HepG2 (cell line): ENCODE measurements at regions not wholly inside any gene's neighbourhood (a gene's known extent, or its start where the extent isn't known, plus 50 kb on each side); places are given as distances from the start of the nearest gene placed in this dataset.

Experiments used
- ELF4 ChIP-seq: sonication (generic); formaldehyde crosslinking; IDR thresholded peaks from 2 replicates; pipeline ENCODE4 v1.5.0; 2020; ENCODE audit warnings: missing genetic modification reagents, mild to moderate bottlenecking, moderate library complexity, borderline replicate concordance
- SUZ12 ChIP-seq: fragments of 150-350 bp; IDR thresholded peaks from 2 replicates; pipeline ENCODE4 v1.6.1; 2014; ENCODE audit warnings: low read depth, low read length
- TF ChIP-seq, protein P1 (sequence below): sonication (generic); formaldehyde crosslinking; IDR thresholded peaks from one replicate; pipeline ENCODE4 v1.5.1; 2020; ENCODE audit warnings: mild to moderate bottlenecking, missing genetic modification reagents; ENCODE audit errors: not compliant biosample characterization
- TF ChIP-seq, protein P2 (sequence below): sonication (generic); formaldehyde crosslinking; IDR thresholded peaks from 2 replicates; pipeline ENCODE4 v1.4.0; 2020; ENCODE audit warnings: missing genetic modification reagents, borderline replicate concordance
- TF ChIP-seq, protein P3 (sequence below): sonication (generic); formaldehyde crosslinking; IDR thresholded peaks from 2 replicates; pipeline ENCODE4 v1.4.0; 2020; ENCODE audit warnings: missing genetic modification reagents
- TF ChIP-seq, protein P4 (sequence below): sonication (generic); formaldehyde crosslinking; conservative IDR thresholded peaks from 2 replicates; pipeline ENCODE4 v1.8.0; 2022; ENCODE audit warnings: low read depth, missing genetic modification reagents
- TF ChIP-seq, protein P5 (sequence below): sonication (generic); formaldehyde crosslinking; IDR thresholded peaks from 2 replicates; pipeline ENCODE4 v1.8.1; 2023; ENCODE audit warnings: missing genetic modification reagents, inconsistent platforms, borderline replicate concordance

DNA sequence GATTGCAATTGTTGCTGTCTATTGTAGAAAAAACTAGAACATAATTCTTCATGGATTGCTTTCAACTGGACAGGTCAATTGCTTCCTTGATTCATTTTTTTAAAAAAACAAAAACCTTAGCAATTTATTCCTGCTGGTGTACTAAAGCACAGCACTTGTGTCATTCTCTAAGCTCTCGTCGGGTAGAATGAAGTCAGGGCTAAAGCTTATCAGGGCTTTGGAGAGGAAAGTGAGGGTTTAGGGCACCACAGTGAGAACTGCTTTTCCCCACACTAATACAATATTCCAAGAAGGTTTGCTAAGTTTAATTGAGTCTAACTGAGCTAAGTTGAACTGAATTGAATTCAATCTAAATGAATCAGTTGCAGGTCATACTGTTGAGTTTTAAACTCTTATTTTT, 76.4 kb upstream of the TLR3 start (continued):
- TF ChIP-seq, protein P1, sequence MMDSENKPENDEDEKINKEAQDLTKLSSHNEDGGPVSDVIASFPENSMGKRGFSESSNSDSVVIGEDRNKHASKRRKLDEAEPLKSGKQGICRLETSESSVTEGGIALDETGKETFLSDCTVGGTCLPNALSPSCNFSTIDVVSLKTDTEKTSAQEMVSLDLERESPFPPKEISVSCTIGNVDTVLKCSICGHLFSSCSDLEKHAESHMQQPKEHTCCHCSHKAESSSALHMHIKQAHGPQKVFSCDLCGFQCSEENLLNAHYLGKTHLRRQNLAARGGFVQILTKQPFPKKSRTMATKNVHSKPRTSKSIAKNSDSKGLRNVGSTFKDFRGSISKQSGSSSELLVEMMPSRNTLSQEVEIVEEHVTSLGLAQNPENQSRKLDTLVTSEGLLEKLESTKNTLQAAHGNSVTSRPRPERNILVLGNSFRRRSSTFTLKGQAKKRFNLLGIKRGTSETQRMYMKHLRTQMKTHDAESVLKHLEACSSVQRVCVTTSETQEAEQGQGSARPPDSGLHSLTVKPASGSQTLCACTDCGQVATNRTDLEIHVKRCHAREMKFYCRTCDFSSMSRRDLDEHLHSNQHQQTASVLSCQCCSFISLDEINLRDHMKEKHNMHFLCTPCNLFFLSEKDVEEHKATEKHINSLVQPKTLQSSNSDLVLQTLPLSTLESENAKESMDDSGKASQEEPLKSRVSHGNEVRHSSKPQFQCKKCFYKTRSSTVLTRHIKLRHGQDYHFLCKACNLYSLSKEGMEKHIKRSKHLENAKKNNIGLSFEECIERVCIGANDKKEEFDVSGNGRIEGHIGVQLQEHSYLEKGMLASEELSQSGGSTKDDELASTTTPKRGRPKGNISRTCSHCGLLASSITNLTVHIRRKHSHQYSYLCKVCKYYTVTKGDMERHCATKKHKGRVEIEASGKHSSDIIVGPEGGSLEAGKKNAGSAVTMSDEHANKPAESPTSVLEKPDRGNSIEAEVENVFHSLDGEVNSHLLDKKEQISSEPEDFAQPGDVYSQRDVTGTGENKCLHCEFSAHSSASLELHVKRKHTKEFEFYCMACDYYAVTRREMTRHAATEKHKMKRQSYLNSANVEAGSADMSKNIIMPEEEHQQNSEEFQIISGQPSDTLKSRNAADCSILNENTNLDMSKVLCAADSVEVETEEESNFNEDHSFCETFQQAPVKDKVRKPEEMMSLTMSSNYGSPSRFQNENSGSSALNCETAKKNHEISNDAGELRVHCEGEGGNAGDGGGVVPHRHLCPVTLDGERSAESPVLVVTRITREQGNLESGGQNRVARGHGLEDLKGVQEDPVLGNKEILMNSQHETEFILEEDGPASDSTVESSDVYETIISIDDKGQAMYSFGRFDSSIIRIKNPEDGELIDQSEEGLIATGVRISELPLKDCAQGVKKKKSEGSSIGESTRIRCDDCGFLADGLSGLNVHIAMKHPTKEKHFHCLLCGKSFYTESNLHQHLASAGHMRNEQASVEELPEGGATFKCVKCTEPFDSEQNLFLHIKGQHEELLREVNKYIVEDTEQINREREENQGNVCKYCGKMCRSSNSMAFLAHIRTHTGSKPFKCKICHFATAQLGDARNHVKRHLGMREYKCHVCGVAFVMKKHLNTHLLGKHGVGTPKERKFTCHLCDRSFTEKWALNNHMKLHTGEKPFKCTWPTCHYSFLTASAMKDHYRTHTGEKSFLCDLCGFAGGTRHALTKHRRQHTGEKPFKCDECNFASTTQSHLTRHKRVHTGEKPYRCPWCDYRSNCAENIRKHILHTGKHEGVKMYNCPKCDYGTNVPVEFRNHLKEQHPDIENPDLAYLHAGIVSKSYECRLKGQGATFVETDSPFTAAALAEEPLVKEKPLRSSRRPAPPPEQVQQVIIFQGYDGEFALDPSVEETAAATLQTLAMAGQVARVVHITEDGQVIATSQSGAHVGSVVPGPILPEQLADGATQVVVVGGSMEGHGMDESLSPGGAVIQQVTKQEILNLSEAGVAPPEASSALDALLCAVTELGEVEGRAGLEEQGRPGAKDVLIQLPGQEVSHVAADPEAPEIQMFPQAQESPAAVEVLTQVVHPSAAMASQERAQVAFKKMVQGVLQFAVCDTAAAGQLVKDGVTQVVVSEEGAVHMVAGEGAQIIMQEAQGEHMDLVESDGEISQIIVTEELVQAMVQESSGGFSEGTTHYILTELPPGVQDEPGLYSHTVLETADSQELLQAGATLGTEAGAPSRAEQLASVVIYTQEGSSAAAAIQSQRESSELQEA (CRISPR knock-in tag), result no peak
- TF ChIP-seq SUZ12 (no peak), ELF4 (CRISPR knock-in tag) (no peak)
- TF ChIP-seq, protein P2, sequence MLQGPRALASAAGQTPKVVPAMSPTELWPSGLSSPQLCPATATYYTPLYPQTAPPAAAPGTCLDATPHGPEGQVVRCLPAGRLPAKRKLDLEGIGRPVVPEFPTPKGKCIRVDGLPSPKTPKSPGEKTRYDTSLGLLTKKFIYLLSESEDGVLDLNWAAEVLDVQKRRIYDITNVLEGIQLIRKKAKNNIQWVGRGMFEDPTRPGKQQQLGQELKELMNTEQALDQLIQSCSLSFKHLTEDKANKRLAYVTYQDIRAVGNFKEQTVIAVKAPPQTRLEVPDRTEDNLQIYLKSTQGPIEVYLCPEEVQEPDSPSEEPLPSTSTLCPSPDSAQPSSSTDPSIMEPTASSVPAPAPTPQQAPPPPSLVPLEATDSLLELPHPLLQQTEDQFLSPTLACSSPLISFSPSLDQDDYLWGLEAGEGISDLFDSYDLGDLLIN (CRISPR knock-in tag), result no peak
- TF ChIP-seq, protein P3, sequence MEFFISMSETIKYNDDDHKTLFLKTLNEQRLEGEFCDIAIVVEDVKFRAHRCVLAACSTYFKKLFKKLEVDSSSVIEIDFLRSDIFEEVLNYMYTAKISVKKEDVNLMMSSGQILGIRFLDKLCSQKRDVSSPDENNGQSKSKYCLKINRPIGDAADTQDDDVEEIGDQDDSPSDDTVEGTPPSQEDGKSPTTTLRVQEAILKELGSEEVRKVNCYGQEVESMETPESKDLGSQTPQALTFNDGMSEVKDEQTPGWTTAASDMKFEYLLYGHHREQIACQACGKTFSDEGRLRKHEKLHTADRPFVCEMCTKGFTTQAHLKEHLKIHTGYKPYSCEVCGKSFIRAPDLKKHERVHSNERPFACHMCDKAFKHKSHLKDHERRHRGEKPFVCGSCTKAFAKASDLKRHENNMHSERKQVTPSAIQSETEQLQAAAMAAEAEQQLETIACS (CRISPR knock-in tag), result no peak
- TF ChIP-seq, protein P4, sequence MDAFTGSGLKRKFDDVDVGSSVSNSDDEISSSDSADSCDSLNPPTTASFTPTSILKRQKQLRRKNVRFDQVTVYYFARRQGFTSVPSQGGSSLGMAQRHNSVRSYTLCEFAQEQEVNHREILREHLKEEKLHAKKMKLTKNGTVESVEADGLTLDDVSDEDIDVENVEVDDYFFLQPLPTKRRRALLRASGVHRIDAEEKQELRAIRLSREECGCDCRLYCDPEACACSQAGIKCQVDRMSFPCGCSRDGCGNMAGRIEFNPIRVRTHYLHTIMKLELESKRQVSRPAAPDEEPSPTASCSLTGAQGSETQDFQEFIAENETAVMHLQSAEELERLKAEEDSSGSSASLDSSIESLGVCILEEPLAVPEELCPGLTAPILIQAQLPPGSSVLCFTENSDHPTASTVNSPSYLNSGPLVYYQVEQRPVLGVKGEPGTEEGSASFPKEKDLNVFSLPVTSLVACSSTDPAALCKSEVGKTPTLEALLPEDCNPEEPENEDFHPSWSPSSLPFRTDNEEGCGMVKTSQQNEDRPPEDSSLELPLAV (CRISPR knock-in tag), result no peak
- TF ChIP-seq, protein P5, sequence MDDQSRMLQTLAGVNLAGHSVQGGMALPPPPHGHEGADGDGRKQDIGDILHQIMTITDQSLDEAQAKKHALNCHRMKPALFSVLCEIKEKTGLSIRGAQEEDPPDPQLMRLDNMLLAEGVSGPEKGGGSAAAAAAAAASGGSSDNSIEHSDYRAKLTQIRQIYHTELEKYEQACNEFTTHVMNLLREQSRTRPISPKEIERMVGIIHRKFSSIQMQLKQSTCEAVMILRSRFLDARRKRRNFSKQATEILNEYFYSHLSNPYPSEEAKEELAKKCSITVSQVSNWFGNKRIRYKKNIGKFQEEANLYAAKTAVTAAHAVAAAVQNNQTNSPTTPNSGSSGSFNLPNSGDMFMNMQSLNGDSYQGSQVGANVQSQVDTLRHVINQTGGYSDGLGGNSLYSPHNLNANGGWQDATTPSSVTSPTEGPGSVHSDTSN (CRISPR knock-in tag), result no peak
